H1 (cell line): ENCODE measurements at regions not wholly inside any gene's neighbourhood (a gene's known extent, or its start where the extent isn't known, plus 50 kb on each side); places are given as distances from the start of the nearest gene placed in this dataset.

Source experiments
- CEBPB ChIP-seq: IDR thresholded peaks from 2 replicates; pipeline ENCODE4 v1.6.1; 2012; ENCODE audit warnings: low read depth, low read length
- CHD2 ChIP-seq: IDR thresholded peaks from 2 replicates; pipeline ENCODE4 v1.6.1; 2012; ENCODE audit warnings: low read length, improper control_type of control experiment
- SIN3A ChIP-seq, 2 experiments: IDR thresholded peaks in 1 of 2; conservative IDR thresholded peaks in 1 of 2; 2 replicates each; pipeline ENCODE4 v1.6.1; 2011 to 2012; ENCODE audit warnings: low read length in 2 of 2, improper control_type of control experiment in 1 of 2, low read depth in 1 of 2, mild to moderate bottlenecking in 1 of 2

GRCh38 chr19:33868076-33868735 is 71.5 kb downstream of the KCTD15 start (continued):
- TF ChIP-seq SIN3A (conservative IDR thresholded peaks at IDR 0.05 in 1 of 2, IDR thresholded peaks at IDR 0.05 in 1 of 2; ENCODE audit: low read depth in 1 of 2, low read length in 2 of 2) (no peak), CHD2 (no peak), CEBPB (no peak)
